K562 (cell line): ENCODE measurements at regions not wholly inside any gene's neighbourhood (a gene's known extent, or its start where the extent isn't known, plus 50 kb on each side); places are given as distances from the start of the nearest gene placed in this dataset.

Experiments
- CBFA2T2 ChIP-seq: fragments of 450-650 bp; conservative IDR thresholded peaks from 2 replicates; pipeline ENCODE4 v1.6.1; 2017; ENCODE audit warnings: mild to moderate bottlenecking
- GATAD2A ChIP-seq: fragments of 450-650 bp; IDR thresholded peaks from 2 replicates; pipeline ENCODE4 v1.6.1; 2017
- HDAC8 ChIP-seq: fragments of 450-650 bp; IDR thresholded peaks from 2 replicates; pipeline ENCODE4 v1.6.1; 2016; ENCODE audit warnings: mild to moderate bottlenecking, missing genetic modification characterization, moderate library complexity, missing compliant biosample characterization
- HINFP ChIP-seq: fragments of 450-650 bp; conservative IDR thresholded peaks from 2 replicates; pipeline ENCODE4 v1.6.1; 2016; ENCODE audit warnings: missing genetic modification characterization, low read depth, mild to moderate bottlenecking, control low read depth, missing compliant biosample characterization
- KDM5B ChIP-seq: fragments of 200-600 bp; sonication (generic); IDR thresholded peaks from 2 replicates; pipeline ENCODE4 v1.6.1; 2012; ENCODE audit warnings: low read depth, mild to moderate bottlenecking, moderate library complexity, low read length, control low read depth, inconsistent platforms; ENCODE audit not compliant: insufficient replicate concordance
- MIER1 ChIP-seq: fragments of 450-650 bp; IDR thresholded peaks from 2 replicates; pipeline ENCODE4 v1.6.1; 2016; ENCODE audit warnings: antibody characterized with exemption, mild to moderate bottlenecking, low read depth
- MYC ChIP-seq, 2 experiments: fragments of 250-450 bp in 1 of 2; sonication (Bioruptor Pico) in 1 of 2; IDR thresholded peaks; 2 replicates each; pipeline versions ENCODE4 v1.5.1 to v1.6.1; 2012 to 2021; ENCODE audit warnings: low read depth in 2 of 2, borderline replicate concordance in 1 of 2, improper control_type of control experiment in 1 of 2, low read length in 1 of 2, mild to moderate bottlenecking in 1 of 2, moderate library complexity in 1 of 2
- NELFE ChIP-seq: IDR thresholded peaks from 2 replicates; pipeline ENCODE4 v1.6.1; 2011; ENCODE audit warnings: mild to moderate bottlenecking; ENCODE audit not compliant: insufficient read depth, insufficient read length
- PTBP1 ChIP-seq: fragments of 200-400 bp; formaldehyde crosslinking; IDR thresholded peaks from 2 replicates; pipeline ENCODE4 v1.6.1; 2017; ENCODE audit warnings: low read depth, low read length
- RUNX1 ChIP-seq: sonication (generic); IDR thresholded peaks from 2 replicates; pipeline ENCODE4 v1.6.1; 2016; ENCODE audit warnings: antibody characterized with exemption, low read depth
- SMAD3 ChIP-seq: fragments of 450-650 bp; formaldehyde crosslinking; conservative IDR thresholded peaks from 2 replicates; pipeline ENCODE4 v1.4.0; 2020; ENCODE audit warnings: mild to moderate bottlenecking
- SMARCB1 ChIP-seq: IDR thresholded peaks from 2 replicates; pipeline ENCODE4 v1.6.1; 2011; ENCODE audit warnings: improper control_type of control experiment, low read depth; ENCODE audit not compliant: insufficient read length
- SRSF3 ChIP-seq: fragments of 200-400 bp; formaldehyde crosslinking; IDR thresholded peaks from 2 replicates; pipeline ENCODE4 v1.6.1; 2016; ENCODE audit warnings: mild to moderate bottlenecking, low read length, moderate library complexity; ENCODE audit not compliant: insufficient read depth
- TAF1 ChIP-seq: IDR thresholded peaks from 2 replicates; pipeline ENCODE4 v1.6.1; 2011; ENCODE audit warnings: mild to moderate bottlenecking, low read length, moderate library complexity; ENCODE audit not compliant: insufficient read depth, control insufficient read depth, severe bottlenecking; ENCODE audit errors: extremely low read depth
- TOE1 ChIP-seq, 2 experiments: fragments of 450-650 bp in 1 of 2; sonication (generic) in 1 of 2; formaldehyde crosslinking in 1 of 2; IDR thresholded peaks; 2 replicates each; pipeline versions ENCODE4 v1.7.1 to v1.8.0; 2016 to 2022; ENCODE audit warnings: borderline replicate concordance in 2 of 2, mild to moderate bottlenecking in 2 of 2, antibody characterized with exemption in 1 of 2, inconsistent platforms in 1 of 2, low read depth in 1 of 2, missing genetic modification reagents in 1 of 2, moderate library complexity in 1 of 2
- YY1 ChIP-seq, 3 experiments: IDR thresholded peaks; 2 replicates each; pipeline ENCODE4 v1.6.1; 2011; ENCODE audit warnings: low read length in 2 of 3, mild to moderate bottlenecking in 2 of 3, moderate library complexity in 2 of 3, borderline replicate concordance in 1 of 3, control low read depth in 1 of 3, low read depth in 1 of 3; ENCODE audit not compliant: insufficient read depth in 3 of 3, insufficient replicate concordance in 2 of 3, control insufficient read depth in 1 of 3, insufficient read length in 1 of 3; ENCODE audit errors: extremely low read depth in 1 of 3
- ZNF212 ChIP-seq: fragments of 450-650 bp; formaldehyde crosslinking; IDR thresholded peaks from 2 replicates; pipeline ENCODE4 v1.4.0; 2020; ENCODE audit warnings: mild to moderate bottlenecking
- ZNF239 ChIP-seq: fragments of 250-450 bp; sonication (Bioruptor Pico); IDR thresholded peaks from 2 replicates; pipeline ENCODE4 v1.4.0; 2020; ENCODE audit warnings: mild to moderate bottlenecking
- ZNF507 ChIP-seq: conservative IDR thresholded peaks from 2 replicates; pipeline ENCODE4 v1.6.1; 2017; ENCODE audit warnings: missing genetic modification characterization, missing compliant biosample characterization
- ZNF592 ChIP-seq: fragments of 450-650 bp; IDR thresholded peaks from 2 replicates; pipeline ENCODE4 v1.6.1; 2017; ENCODE audit warnings: antibody characterized with exemption, mild to moderate bottlenecking

GRCh38 chr6:26312501-26313397 lies 52.2 kb upstream of the BTN3A2 start (continued):
- TF ChIP-seq TOE1 (IDR thresholded peaks at IDR 0.05; ENCODE audit: borderline replicate concordance) = peak; percentile 41; the same call in 1 of the 2 replicates
- TF ChIP-seq TOE1 (CRISPR knock-in tag; IDR thresholded peaks at IDR 0.05; ENCODE audit: borderline replicate concordance, low read depth) = 0 out of 2 replicates have a peak, but pooled peaks have one; percentile 60
- TF ChIP-seq GATAD2A = peak; percentile 67; the same call in 1 of the 2 replicates
- TF ChIP-seq TAF1 = no peak
- TF ChIP-seq ZNF592 = peak; percentile 79
- TF ChIP-seq NELFE = no peak
- TF ChIP-seq MIER1 = no peak
- TF ChIP-seq HINFP (tag) = peak; percentile 43; the same call in 1 of the 2 replicates
- TF ChIP-seq ZNF239 = no peak; the same call in 1 of the 2 replicates
- TF ChIP-seq PTBP1 = peak; percentile 84; the same call in 1 of the 2 replicates
- TF ChIP-seq SMARCB1 = no peak
- TF ChIP-seq HDAC8 (tag) = no peak
- TF ChIP-seq YY1 (IDR thresholded peaks at IDR 0.05; ENCODE audit: borderline replicate concordance in 1 of 3, control insufficient read depth in 1 of 3, extremely low read depth in 1 of 3, insufficient read depth in 3 of 3, insufficient read length in 1 of 3, insufficient replicate concordance in 2 of 3, low read depth in 1 of 3, low read length in 2 of 3) = peak in 1 of 3 experiments; percentile 31
- no peak for TF ChIP-seq KDM5B
- no peak for TF ChIP-seq ZNF507 (tag)
- no peak for TF ChIP-seq SMAD3
- no peak for TF ChIP-seq CBFA2T2
- no peak for TF ChIP-seq SRSF3
- peak; percentile 49; the same call in 1 of the 2 replicates for TF ChIP-seq MYC (IDR thresholded peaks at IDR 0.05; ENCODE audit: low read depth, low read length)
- no peak for TF ChIP-seq MYC (CRISPR knock-in tag; IDR thresholded peaks at IDR 0.05; ENCODE audit: borderline replicate concordance, low read depth)
- TF ChIP-seq ZNF212 (CRISPR knock-in tag) = no peak
- no peak for TF ChIP-seq RUNX1
